Renal cortical epithelial cell (primary cell): ENCODE measurements at regions not wholly inside any gene's neighbourhood (a gene's known extent, or its start where the extent isn't known, plus 50 kb on each side); places are given as distances from the start of the nearest gene placed in this dataset.
"Not testable (repeated sequence)": the region's sequence is repeated elsewhere in the genome, so short reads cannot be mapped to it uniquely, and the experiment has no call there.

Experiments
- DNase-seq: peaks from one replicate; pipeline ENCODE4 v3.0.0-alpha.2; 2011; ENCODE audit warnings: low read depth

DNA sequence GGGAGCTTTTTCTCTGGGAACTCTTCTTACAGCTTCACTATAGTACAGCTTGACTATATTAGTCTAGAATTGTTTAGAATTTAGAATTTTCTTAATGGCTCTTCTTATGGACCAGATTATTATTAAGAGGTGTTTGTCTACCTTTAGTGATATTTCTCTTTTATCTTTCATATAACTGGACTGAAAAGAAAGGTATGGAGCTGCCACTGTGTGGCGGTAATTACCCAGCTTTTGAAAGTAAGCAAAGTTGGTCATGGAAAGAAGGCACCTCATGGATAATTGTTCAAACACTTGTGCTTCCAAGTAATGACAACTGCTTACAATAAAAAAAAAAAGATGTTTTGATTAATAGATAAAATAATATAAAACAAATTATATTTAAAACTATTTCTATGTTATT, 1112.5 kb downstream of the TECRL start:
- no peak for DNase-seq

DNA sequence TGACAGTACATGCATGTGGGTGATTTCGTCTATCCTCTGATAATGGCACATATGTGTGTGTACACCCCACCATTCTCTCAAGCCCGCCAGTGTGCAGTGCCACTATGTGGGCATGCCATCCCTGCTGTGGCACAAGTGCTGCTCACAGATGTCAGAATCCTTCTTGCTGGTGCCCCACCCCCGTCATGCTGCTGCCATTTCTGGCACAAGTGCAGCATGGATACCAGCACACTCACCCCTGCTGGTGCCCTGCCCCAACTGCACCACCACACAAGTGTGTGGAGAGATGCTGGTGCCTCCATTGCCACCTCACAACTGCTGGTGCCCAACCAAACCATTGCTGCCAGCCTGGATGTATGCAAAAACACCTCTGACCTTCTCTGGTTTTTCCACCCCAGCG, 1133.8 kb downstream of the TECRL start:
- DNase-seq = no peak

DNA sequence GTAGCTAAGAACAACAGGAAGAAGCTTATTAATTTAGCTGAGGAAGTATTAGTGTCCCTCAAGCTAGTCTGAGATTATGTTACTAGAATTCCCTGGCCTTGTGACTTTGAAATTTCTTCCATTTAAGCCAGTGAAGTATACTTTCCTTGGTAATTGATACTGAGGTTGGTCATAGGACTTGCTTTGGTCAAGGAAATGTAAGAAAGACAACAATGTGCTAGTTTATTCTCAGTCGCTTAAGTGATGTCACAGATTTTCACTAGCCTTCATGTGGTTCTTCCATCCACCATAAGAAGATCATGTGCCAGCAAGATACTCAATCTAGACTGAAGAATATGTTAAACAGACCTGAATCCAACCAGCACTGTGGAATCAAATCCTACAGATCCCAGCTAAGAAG, 1140.1 kb downstream of the TECRL start:
- no peak for DNase-seq

DNA sequence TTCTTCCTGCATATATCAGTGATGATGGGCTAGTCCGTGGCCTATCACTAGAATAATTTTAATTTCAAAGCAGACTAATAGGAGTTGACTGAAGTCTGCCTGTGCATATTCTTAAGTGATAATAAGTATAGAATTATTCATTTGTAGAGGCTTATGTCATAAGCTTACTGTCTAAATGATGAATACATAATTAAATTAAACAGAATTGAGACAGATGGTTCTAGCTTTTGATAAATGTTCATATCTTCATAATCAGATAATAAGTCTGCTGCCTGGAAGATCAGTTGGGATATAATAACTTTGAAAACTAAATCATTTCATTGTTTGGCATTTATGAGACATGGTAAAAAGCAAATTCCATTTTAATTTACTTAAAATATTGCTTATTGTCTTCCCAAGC, 1175.6 kb downstream of the TECRL start:
- no peak for DNase-seq

DNA sequence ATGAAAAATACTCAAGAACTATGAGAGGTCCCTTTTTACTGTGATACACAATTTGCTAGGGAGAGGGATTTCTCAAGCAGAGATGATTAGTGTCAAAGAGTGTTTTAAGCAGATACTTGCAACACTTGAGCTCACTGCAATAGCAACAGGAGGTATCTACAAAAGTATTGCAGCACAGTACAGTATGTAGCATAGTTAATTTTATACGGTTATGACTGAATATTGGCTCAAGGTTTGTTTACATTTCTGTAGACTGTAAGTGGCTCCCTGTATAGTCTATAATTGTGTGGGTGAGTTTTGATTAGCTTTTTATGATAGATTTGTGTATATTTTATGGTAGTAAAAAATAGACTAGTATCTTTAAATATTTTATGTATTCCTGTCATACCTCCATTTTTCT, 1177.2 kb downstream of the TECRL start:
- no peak for DNase-seq

DNA sequence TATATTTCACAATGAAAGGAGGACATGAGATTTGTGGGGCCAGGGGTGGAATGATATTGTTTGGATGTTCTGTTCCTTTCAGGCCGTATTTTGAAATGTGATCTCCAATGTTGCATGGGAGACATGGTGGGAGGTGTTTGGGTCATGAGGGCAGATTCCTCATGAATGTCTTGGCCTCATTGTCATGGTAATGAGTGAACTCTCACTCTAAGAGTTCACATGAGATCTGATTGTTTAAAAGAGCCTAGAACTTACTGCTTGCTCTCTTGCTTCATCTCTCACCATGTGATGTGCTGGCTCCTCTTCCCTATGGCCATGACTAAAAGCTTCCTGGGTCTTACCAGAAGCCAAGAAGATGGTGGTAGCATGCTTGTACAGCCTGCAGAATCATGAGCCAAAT, 1183.0 kb downstream of the TECRL start:
- DNase-seq = no peak

DNA sequence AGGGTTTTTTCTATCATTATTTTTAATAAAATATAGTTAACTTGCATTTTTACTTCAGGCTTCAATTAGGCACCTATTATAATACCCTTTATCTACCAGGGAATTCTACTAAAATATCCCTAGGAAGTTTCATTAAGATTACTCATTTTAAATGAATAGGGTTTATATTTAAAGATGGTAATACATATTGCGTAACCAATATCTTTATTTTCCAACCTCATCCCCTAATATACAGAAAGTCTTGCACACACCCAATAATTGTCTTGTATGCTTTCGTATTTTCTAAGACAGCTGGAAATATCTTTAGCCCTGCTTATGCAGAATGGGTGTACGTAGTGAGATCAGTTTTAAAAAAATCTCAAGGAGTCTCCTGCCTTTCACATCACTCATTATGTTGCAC, 1186.8 kb downstream of the TECRL start:
- no peak for DNase-seq

DNA sequence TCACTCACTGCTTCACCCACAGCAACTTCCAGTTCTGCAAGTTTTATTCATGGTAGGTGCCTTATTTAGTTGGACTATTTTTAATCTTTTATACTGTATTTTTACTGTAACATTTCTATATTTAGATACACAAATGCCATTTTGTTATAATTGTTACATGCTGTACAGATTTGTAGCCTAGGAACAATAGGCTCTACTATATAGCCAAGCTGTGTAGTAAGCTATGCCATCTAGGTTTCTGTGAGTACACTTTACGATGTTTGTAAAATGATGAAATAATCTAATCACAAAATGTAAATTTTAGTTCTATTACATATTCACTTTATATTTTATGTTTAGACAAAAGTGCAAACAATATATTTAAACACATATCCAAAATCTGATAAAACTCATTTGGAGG, 1187.8 kb downstream of the TECRL start:
- DNase-seq = no peak

DNA sequence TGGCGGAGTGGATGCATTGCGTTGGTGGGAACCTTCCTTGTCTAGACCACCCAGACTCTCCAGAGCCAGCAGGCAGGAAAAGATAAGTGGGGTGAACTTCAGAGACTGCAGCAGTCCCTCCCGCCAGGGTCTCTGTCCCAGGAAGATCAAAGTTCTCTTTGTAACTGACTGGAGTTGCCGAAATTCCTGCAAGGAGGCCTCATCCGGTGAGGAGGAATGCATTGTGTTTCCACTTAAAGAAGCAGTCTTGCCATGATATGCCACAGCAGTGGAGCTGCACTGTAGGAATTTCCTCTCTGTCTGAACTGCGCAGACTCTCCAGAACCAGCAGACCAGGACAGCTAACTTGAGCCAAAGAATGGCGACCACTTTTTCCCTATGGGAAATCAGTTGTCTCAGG, 1190.4 kb downstream of the TECRL start:
- no peak for DNase-seq

DNA sequence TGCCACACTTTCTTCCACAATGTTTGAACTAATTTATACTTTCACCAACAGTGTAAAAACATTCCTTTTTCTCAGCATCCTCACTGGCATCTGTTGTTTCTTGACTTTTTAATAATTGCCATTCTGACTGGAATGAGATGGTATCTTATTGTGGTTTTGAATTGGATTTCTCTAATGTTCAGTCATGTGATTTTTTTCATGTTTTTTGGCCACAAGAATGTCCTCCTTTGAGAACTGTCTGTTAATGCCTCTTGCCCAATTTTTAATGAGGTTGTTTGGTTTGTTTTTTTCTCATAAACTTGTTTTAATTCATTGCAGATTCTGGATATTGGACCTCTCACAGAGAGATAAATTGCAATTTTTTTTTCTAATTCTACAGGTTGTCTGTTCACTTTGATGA, 1195.2 kb downstream of the TECRL start:
- DNase-seq = no peak

DNA sequence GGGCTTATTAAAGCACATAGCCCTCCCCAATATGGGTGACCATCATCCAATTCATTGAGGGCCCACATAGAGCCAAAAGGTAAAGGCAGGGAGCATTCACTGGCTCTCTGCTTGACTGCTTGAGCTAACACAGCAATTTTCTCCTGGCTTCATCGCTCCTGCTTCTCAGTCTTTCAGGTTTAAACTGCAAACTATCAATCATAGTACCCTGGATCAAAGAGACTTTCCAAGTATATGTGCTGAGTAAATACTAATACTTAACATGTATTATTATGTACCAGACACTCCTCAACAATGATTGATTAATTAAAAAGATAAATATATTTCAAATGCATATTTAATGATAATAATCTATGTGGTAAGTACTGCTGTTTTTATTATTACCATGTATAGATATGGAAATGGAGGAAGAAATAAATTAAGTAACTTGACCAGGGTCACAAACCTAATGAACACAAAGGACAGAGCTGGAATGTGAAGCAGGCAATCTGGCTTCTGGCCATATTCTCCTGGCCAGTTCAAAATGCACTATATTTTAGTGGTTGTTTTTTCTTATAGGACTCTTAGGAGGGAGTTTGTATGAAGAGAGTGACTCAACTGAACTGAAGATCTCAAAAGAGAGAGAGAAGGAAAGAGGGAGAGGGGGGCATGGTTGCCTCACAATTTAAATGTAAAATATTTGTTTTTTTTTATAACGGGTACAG, 1197.3 kb downstream of the TECRL start:
- no peak for DNase-seq

DNA sequence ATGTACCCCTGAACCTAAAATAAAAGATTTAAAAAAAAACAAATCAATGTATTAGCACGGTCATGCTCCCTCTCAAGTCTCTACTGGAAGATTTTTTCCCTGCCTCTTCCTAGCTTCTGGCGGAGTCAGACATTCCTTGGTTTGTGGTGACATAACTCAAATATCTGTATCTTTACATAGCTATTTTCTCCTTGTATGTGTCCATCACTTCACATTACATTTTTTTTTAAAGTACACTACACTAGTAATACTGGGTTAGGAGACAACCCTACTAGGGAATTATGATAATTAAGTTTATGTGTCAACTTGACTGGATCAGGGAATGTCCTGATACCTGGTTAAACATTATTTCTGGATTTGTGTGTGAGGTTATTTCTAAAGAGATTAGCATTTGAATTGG, 1197.9 kb downstream of the TECRL start:
- no peak for DNase-seq

DNA sequence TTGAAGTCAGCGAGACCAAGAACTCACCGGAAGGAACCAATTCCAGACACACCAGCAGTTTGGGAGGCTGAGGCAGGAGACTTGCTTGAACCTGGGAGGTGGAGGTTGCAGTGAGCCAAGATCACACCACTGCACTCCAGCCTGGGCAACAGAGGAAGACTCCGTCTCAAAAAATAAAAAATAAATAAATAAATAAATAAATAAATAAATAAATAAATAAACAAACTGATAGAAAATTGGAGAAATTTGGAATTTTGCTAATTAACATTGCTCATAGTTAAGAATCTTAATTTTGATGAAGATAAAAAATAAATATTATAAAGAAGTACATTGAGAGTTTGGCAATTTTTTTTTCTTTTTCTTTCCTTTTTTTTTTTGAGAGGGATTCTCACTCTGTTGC, 1216.2 kb downstream of the TECRL start:
- DNase-seq = not testable (repeated sequence)

DNA sequence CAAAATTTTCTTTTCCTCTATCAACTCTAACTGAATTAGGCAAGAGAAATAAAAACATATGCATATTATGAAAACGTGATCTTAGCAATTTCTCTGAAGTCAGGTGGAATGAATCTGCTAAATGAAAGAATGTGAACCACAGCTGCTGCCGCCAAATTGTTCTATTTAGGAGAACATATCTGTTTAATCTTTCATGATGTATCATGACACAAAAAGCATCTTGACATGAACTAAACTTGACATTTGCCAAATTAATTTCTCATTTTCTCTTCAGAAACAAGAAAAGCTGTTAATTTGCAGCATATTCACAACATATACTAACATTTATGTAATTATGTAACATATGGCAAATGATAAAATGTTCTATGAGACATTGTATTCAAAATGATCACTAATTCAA, 1237.9 kb downstream of the TECRL start:
- DNase-seq = no peak

DNA sequence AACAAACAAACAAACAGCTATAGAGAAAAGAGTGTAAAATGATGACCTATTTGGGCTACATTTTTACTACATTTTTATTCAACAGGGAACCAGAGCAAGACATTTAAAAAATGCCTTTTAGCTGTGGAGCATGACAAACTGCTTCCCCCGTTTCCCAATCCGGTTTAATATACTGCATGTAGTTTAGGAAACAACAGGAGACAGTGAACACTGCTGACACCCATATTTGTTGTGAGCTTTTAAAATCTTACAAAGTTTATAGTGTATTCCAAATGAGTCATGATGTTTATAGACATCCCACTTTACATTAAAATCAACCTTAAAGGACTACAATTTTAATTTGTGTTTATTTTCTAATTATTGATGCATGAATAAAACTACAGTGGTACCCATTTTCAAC, 1238.3 kb downstream of the TECRL start:
- no peak for DNase-seq

DNA sequence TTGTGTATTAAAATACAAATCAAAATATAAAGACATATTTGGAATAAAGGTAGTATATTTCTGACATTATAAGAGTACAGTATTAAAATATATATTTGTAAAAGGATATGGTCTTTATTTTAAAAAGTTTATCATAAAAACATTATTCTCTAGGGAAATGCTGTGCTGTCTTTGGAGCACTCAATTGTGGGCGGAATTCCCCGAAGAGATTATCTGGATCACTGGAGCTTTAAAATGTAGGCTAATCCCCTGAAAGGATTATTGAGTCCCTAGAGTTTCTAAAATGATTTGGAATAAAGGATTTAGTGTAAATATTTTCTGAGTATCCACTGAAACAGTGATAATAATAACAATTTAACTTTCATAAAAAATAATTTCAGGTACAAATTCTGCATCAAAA, 1239.4 kb downstream of the TECRL start:
- DNase-seq = no peak

DNA sequence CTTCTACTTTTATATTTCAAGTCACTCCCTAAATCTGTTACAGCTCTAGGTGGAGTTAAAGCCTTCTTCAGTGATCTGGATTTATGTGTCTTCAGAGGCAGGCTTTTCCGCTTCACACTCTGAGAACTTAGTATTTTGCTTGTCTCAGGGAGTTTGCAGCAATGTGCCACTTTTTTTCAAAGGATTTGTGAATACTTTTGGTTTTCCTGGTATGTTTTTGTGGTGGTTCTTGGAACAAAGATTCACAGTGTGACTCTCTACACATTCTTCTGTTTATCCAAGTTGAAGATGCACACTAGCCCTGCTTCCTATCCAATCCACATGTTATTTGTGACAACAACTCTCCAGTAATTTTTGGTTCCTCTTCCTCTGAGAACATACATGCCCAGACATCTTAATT, 1253.7 kb downstream of the TECRL start:
- DNase-seq = no peak

DNA sequence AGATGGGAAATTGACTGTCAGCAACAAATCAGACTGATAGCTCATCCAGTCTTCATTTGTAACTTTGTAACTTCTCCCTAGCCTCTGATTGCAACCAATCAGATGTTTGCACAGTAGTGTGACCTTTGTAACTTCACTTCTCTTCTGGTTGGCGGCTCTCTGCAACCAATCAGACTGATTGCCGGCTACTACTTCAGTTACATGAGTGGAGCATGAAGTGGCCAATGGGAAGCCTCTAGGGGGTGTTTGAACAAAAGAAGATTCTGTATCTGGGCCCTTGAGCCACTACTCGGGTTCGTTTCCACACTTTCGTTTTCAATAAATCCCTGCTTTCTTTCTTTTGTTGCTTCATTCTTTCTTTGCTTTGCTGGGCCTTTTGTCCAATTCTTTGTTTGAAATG, 1285.8 kb downstream of the TECRL start:
- DNase-seq = no peak

DNA sequence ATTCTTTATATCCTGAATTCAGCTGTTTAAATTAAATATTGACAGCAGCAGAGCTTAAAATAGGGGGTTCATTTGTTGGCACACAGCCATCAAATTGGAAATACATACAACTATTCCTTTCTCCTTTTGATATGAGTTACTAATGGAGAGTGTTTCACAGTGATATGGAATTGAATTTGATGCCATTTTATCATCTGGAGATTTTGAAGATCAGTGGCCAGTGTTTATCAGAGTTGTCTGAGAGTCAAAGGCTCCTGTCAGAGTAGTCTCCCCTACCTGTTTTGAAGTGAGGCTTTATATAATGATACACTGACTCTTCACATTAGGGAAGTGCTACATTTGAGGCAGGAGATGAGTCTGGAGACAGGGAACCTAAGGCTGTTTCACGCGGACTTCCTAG, 1286.3 kb downstream of the TECRL start:
- DNase-seq = no peak

DNA sequence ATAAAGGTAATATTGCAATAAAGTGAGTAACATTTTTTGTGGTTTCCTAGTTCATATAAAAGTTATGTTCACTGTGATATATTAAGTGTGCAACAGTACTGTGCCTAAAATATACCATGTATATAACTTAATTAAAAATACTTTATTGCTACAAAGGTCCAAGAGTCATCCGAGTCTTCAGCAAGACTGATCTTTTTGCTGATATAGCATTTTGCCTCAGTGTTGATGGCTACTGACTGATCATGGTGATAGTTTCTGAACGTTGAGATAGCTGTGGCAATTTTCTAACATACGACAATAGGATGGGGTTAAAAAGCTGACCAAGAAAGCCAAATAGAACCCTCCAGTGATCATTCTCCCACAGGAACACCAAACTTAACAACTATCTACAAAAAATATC, 1302.7 kb downstream of the TECRL start:
- DNase-seq = no peak

DNA sequence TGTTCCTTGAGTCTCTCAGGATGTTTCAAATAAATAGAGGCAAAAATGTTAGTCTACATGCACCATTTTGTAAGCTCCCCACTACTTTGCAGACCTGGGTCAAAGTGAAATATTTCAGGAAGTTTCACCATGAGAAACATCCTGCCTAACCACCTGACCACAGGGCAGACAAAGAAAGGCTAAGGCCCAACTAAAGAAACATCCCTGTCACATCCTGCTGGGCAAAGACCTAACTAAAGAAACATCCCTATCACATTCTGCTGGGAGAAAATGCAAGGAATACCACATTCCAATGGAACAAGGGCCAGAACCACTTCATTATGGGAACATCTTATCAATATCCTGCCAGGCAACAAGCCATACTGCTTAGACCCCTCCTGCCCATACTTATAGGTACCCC, 1303.4 kb downstream of the TECRL start:
- no peak for DNase-seq

DNA sequence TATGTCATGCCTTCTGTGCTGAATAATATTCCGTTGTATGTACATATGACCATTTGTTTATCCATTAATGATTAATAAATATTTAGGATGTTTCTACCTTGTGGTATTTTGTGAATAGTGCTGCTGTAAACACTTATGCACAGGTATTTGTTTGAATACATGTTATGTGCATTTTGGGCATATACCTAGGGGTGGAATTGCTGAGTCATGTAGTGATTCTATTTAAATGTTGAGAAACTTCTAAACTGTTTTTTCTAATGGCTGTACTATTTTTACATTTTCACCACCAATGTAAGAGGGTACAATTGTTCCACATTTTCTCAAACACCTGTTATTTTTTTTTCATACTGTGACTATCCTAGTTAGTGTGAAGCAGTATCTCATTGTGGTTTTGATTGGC, 1318.6 kb downstream of the TECRL start:
- DNase-seq = no peak

DNA sequence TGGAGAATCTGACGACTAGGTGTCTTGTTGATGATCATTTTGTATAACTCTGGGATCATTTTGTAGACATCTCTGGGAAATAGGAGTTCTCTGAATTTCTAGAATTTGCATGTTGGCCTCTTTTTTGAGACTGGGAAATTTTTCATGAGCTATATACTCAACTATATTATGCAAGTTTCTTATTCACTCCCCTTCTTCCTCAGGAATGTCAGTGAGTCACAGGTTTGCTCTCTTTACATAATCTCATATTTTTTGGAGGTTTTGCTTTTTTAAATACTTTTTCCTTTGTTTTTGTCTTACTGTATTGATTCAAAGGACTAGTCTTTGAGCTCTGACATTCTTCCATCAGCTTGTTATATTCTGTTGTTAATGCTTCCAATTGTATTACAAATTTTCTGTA, 1324.2 kb downstream of the TECRL start:
- DNase-seq = no peak

DNA sequence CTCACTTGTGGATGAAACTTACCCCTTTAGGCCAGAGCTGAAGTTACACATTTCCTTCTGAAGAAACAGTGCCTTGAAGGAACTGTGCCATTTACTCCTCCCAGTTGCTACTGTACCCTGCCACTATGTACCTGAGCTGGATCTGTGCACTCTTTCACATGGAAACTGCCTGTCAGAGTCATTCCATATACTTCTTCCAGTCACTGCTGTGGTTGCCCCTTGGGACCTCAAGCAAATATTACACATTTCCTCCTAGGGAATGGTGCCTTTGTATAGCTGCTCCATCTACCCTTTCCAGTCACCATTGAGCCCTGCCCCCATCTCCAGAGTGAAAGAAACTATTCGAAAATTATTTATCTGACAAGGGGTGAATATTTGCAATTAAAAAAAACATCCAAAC, 1328.3 kb downstream of the TECRL start:
- DNase-seq = no peak

DNA sequence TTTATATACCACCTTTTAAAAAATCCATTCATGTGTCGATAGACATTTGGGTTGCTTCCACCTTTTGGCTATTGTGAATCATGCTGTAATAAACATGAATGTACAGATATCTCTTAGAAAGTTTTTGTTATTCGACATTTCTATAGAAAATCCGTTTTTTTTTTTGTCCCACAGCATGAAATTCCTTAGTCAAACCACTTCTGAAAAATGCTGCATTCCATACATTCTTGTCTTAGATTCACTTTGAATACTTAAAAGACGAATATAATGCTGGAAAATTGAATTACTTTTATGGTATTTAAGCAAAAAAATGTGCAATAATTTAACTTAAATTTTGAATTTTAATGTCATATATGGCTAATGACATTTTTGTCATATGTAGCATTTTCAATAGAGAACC, 1345.5 kb downstream of the TECRL start:
- no peak for DNase-seq
